Endodermal cell (in vitro differentiated cells): ENCODE measurements at regions not wholly inside any gene's neighbourhood (a gene's known extent, or its start where the extent isn't known, plus 50 kb on each side); places are given as distances from the start of the nearest gene placed in this dataset.

Experiments used
- DNase-seq: peaks from one replicate; pipeline ENCODE4 v3.0.0-alpha.2; 2017
- H3K27ac ChIP-seq: 2 replicates; pipeline ENCODE4 v1.5.1; 2013; ENCODE audit warnings: mild to moderate bottlenecking, low read depth, low read length, moderate library complexity
- H3K27me3 ChIP-seq: 2 replicates; pipeline ENCODE4 v1.6.1; 2013; ENCODE audit warnings: mild to moderate bottlenecking, low read length, moderate library complexity; ENCODE audit not compliant: insufficient read depth, control insufficient read depth, poor library complexity, severe bottlenecking
- H3K36me3 ChIP-seq: 2 replicates; pipeline ENCODE4 v1.7.0; 2013; ENCODE audit warnings: mild to moderate bottlenecking, low read length, moderate library complexity; ENCODE audit not compliant: control insufficient read depth, insufficient read depth
- H3K4me1 ChIP-seq: one replicate; pipeline ENCODE4 v1.7.0; 2013; ENCODE audit warnings: low read length; ENCODE audit not compliant: control insufficient read depth, insufficient read depth
- H3K4me3 ChIP-seq: 2 replicates; pipeline ENCODE4 v1.5.1; 2013; ENCODE audit warnings: mild to moderate bottlenecking, low read length, moderate library complexity
- H3K9ac ChIP-seq: 2 replicates; pipeline ENCODE4 v1.6.1; 2013; ENCODE audit warnings: mild to moderate bottlenecking, low read length, moderate library complexity; ENCODE audit not compliant: poor library complexity, severe bottlenecking; ENCODE audit errors: extremely low read depth
- H3K9me3 ChIP-seq: 2 replicates; pipeline ENCODE4 v1.6.1; 2013; ENCODE audit warnings: mild to moderate bottlenecking, low read length, moderate library complexity; ENCODE audit not compliant: control insufficient read depth
- H3K27ac Mint-ChIP-seq: 2 replicates; pipeline ENCODE4 v1.8.0; 2020; ENCODE audit warnings: mixed read lengths
- H3K27me3 Mint-ChIP-seq: 2 replicates; pipeline ENCODE4 v1.8.0; 2021; ENCODE audit warnings: mild to moderate bottlenecking, mixed read lengths; ENCODE audit not compliant: insufficient read depth
- H3K36me3 Mint-ChIP-seq: 2 replicates; pipeline ENCODE4 v1.8.0; 2020; ENCODE audit warnings: low read depth, mixed read lengths
- H3K4me1 Mint-ChIP-seq: 2 replicates; pipeline ENCODE4 v1.8.0; 2020; ENCODE audit warnings: mixed read lengths
- H3K4me3 Mint-ChIP-seq: 2 replicates; pipeline ENCODE4 v1.8.0; 2020; ENCODE audit warnings: mild to moderate bottlenecking, moderate library complexity, mixed read lengths
- H3K9me3 Mint-ChIP-seq: 2 replicates; pipeline ENCODE4 v1.8.0; 2020; ENCODE audit warnings: mild to moderate bottlenecking, mixed read lengths
- whole genome bisulfite sequencing, 2 experiments: methylation state at CpG; one replicate each; pipeline versions ENCODE4 v1.1.5 to v1.1.7; 2013; ENCODE audit warnings: missing lambda C conversion rate in 2 of 2, mixed read lengths in 1 of 2; ENCODE audit not compliant: insufficient coverage in 1 of 2, insufficient read length in 1 of 2; 5-methylcytosine and 5-hydroxymethylcytosine counted together
- TF ChIP-seq, protein P1 (sequence below): fragments of 200-600 bp; sonication (generic); conservative IDR thresholded peaks from 2 replicates; pipeline ENCODE4 v1.5.0; 2021; ENCODE audit warnings: antibody characterized with exemption, mild to moderate bottlenecking

DNA sequence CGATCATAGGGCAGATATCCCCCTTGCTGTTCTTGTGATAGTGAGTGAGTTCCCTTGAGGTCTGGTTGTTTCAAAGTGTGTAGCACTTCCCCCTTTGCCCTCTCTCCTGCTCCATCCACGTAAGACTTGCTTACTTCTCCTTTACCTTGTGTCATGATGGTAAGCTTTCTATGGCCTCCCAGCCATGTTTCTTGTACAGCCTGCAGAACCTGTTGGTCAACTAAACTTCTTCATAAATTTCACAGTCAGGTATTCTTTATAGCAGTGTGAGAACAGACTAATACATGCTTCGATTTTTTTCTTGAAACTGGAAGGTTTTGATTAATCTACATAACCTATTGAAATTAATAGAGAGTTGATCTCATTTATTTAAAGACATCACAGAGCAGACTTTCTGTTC is 302.5 kb upstream of the PBX1 start:
- Histone ChIP-seq H3K4me3 (no peak overlapping the region), H3K9me3 (no peaks in the 10 kb centered on the region), H3K9ac (no peak overlapping the region), H3K27ac (no peak overlapping the region), H3K27me3 (no peaks in the 10 kb centered on the region), H3K4me1 (no peaks in the 10 kb centered on the region), H3K36me3 (no peaks in the 10 kb centered on the region)
- TF ChIP-seq, protein P1, sequence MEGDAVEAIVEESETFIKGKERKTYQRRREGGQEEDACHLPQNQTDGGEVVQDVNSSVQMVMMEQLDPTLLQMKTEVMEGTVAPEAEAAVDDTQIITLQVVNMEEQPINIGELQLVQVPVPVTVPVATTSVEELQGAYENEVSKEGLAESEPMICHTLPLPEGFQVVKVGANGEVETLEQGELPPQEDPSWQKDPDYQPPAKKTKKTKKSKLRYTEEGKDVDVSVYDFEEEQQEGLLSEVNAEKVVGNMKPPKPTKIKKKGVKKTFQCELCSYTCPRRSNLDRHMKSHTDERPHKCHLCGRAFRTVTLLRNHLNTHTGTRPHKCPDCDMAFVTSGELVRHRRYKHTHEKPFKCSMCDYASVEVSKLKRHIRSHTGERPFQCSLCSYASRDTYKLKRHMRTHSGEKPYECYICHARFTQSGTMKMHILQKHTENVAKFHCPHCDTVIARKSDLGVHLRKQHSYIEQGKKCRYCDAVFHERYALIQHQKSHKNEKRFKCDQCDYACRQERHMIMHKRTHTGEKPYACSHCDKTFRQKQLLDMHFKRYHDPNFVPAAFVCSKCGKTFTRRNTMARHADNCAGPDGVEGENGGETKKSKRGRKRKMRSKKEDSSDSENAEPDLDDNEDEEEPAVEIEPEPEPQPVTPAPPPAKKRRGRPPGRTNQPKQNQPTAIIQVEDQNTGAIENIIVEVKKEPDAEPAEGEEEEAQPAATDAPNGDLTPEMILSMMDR: no peak
- no peaks in the 10 kb centered on the region for H3K4me1 Mint-ChIP-seq
- no peak overlapping the region for H3K4me3 Mint-ChIP-seq
- H3K27ac Mint-ChIP-seq: no peak overlapping the region
- DNase-seq: no peak
- WGBS, 2 experiments: 91 to 100% methylated on average over 2 to 3 of the region's 3 CpGs
- peaks cover 17% of the 10 kb centered on the region for H3K9me3 Mint-ChIP-seq
- no peaks in the 10 kb centered on the region for H3K27me3 Mint-ChIP-seq
- no peaks in the 10 kb centered on the region for H3K36me3 Mint-ChIP-seq

DNA sequence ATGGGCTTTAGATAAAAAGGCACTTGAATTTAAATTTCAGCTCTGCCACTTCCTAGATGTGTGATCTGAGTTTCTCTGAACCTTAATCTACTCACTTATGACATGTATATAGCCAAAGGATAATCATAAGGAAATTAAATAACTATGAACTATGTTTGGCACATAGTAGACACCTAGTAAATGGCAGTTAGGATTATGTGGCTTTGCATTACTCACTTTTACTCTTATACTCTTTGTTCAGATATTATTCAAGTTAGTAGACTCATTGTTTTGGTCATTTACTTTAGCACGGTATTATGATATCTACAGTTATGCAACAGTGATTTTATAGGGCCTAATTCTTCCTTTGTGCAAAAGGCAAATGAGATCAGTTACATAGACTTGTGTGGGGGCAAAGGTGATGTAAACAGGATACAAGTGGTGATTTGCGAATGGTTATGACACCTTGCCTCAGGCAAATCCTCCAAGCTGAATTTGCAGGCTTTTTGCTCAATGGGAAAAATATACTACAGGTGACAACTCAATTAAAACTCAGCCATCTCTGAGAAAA is 297.2 kb upstream of the PBX1 start:
- WGBS, 2 experiments: 89 to 95% methylated on average over 1 to 2 of the region's 2 CpGs
- no peaks in the 10 kb centered on the region for H3K27me3 Mint-ChIP-seq
- Histone ChIP-seq H3K36me3 (no peaks in the 10 kb centered on the region), H3K9me3 (no peaks in the 10 kb centered on the region), H3K4me3 (no peak overlapping the region), H3K27ac (no peak overlapping the region), H3K9ac (no peak overlapping the region), H3K4me1 (no peaks in the 10 kb centered on the region), H3K27me3 (no peaks in the 10 kb centered on the region)
- H3K36me3 Mint-ChIP-seq: no peaks in the 10 kb centered on the region
- H3K27ac Mint-ChIP-seq: no peak overlapping the region
- H3K4me3 Mint-ChIP-seq: no peak overlapping the region
- TF ChIP-seq, protein P1: no peak
- H3K9me3 Mint-ChIP-seq: no peaks in the 10 kb centered on the region
- no peaks in the 10 kb centered on the region for H3K4me1 Mint-ChIP-seq
- DNase-seq: no peak

DNA sequence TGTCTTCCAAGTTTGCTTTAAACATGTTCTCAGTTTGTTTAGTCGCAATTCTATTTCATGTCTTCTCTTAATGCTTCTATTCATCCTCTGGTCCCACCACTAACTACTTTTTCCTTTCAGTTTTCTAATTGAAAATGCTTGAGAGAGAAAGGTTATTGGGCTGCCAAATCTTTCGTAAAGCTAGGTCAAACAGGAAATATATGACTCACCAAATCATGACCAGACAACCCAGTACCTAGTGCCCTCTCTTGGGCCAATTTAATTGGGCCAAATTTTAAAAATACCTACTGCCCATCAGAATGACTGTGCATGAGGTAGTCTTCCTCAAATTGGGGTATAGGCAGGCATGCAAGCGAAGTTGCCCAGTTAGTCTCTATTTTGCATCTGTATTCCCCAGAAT is 295.4 kb upstream of the PBX1 start:
- Histone ChIP-seq H3K27me3 (no peaks in the 10 kb centered on the region), H3K27ac (no peak overlapping the region), H3K9ac (no peak overlapping the region), H3K4me3 (no peak overlapping the region), H3K36me3 (no peaks in the 10 kb centered on the region), H3K4me1 (no peaks in the 10 kb centered on the region), H3K9me3 (no peaks in the 10 kb centered on the region)
- Mint-ChIP-seq H3K36me3 (no peaks in the 10 kb centered on the region), H3K27me3 (no peaks in the 10 kb centered on the region), H3K4me1 (no peaks in the 10 kb centered on the region), H3K4me3 (no peak overlapping the region), H3K27ac (no peak overlapping the region), H3K9me3 (no peaks in the 10 kb centered on the region)
- 82 to 91% methylated on average over 2 to 3 of the region's 3 CpGs for WGBS, 2 experiments
- TF ChIP-seq, protein P1: no peak
- no peak for DNase-seq
